Activated CD4-positive, alpha-beta T cell treated with anti-CD3 and anti-CD28 coated beads for 1 hour (primary cell): ENCODE measurements at regions not wholly inside any gene's neighbourhood (a gene's known extent, or its start where the extent isn't known, plus 50 kb on each side); places are given as distances from the start of the nearest gene placed in this dataset.
"Not testable (repeated sequence)": the region's sequence is repeated elsewhere in the genome, so short reads cannot be mapped to it uniquely, and the experiment has no call there.

Experiments used
- DNase-seq: peaks from one replicate; pipeline ENCODE4 v3.0.0-alpha.2; 2020

DNA sequence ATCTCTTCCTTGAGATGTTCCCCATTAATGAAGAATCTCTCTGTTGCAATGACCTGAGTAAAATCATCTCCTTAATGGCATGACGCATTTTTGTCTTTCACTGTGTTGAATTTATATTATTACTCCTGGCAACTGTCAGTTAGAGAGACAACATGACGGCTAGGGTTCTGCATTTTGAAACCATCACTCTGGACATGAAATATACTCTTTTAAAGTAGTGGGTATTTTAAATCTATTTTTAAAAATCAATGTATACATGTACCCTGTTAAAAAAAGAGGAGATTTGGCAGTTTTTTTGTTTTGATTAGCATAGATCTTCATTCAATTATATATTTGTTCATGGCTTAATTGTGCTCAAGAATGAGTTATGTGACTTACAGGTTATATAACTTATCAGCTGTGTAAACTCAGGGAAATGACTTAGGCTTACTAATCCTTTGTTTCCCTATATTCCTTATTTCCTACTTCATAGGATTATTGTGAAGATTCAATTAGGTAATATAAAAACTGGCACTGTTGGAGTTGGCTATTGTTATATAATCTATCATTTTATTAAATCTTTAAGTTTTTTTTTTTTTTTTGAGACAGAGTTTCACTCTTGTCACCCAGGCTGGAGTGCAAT, 632.0 kb upstream of the SPRY2 start:
- no peak for DNase-seq

DNA sequence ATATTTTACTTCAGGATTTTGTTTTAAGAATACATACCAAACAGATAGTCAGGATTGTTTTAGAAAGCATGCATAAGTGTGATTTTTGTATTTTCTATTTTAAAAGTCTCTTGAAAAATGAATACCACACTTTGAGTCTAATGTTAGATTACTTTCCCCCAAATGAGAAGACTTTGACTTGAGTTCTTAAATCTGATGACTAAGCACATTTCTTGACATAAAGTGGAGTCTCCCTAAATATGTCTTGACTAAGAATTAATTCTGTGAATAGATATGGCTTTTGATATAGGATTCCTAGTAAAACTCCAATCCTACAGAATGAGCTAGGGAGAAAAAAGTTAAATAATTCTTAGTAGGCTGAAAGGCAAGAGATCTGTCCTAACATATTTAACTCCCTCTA, 624.2 kb upstream of the SPRY2 start:
- DNase-seq: no peak

DNA sequence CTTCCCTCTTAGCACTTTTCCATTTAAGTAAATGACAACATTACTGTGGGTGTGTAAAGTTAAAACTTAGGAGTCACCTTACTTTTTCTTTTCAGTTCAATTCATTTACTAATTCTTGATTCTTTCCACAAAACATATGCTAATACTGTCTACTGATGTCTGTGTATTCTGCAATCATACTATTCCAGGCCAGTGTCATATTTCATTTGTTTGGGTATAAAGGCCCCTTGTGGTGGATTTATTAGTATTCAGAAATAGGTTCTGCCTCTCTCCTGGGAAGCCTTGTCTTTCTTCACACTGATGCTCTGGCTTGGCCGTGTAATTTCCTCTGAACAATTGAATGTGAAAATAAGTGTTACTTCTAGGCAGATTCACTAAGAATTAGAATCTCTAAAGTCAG, 621.9 kb upstream of the SPRY2 start:
- no peak for DNase-seq

DNA sequence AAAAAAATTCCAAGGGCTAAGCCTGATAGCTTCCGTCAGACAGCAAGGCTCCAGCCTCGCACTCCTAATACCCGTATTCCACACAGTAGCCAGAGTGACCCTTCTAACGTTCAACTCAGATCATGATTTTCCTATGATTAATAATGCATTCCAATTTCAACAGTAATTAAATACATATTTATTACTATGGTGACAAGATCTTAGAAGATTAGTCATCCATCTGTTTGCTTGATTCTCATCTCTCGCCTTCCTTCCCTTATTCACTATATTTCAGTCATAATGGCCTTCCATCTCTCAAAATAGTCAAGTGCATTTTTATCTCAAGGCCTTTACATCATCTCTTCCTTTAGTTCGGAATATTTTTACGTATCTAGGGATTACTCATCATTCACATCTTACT, 621.2 kb upstream of the SPRY2 start:
- no peak for DNase-seq

DNA sequence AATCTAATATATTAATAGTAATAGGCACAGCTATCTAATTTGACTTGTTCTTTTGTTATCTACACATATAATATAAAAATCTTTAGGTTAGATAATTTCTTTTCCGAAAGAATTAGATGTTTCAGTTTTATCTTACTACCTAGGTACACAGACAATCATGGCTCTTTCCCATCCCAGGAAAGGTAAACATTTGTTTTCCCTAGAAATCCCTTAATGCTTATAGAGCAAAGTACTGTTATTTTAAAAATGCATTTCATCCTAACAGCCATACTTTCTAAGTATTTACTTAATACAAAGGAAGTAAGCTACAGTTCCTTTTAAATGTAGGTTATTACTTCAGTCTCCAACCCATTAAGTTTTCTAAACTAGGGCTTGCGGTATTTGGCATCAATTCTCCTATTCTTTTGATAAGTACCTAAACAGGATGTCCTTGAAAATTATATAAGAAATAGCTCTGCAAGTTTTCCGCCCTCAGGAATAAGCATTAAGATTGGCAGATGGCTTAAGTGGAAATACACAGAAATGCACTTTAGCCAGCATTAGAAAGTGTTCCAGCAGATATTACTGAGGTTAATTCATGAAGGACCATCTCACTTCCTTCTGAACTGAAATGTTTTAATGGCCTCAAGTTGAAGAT, 616.2 kb upstream of the SPRY2 start:
- DNase-seq: no peak

DNA sequence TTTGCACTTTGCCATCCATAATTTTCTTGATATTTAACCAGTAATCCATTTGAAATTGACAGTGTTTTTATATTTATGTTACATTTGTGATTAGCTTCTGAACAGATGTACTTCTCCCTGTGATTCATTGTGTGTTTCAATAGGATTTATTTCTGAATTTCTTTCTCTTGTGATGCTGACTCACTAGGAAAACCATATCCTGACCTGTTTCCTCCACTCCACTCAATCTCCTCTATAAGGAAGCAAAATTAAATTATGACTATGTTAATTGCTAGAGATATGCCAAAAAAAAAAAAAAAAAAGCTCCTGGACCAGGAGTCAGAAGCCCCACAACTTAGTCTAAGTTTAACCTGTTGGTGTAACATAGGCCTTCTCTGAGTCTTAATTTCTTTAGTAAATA, 614.6 kb upstream of the SPRY2 start:
- DNase-seq: no peak

DNA sequence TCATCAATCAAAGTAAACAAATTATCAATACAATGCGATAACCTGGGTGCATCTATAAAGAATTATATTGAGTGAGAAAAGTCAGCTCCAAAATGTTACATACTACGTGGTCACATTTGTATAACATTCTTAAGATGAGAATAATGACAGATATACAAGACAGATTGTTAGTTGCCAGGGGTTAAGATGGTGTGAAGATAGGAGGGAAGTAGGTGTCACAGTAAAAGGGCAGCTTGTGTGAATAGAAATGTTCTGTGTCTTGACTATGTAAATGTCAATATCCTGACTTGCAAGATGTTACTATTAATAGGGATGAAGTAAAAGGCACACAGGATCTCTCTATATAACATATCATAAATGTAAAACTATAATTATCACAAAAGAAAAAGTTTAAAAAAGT, 611.2 kb upstream of the SPRY2 start:
- DNase-seq: no peak

DNA sequence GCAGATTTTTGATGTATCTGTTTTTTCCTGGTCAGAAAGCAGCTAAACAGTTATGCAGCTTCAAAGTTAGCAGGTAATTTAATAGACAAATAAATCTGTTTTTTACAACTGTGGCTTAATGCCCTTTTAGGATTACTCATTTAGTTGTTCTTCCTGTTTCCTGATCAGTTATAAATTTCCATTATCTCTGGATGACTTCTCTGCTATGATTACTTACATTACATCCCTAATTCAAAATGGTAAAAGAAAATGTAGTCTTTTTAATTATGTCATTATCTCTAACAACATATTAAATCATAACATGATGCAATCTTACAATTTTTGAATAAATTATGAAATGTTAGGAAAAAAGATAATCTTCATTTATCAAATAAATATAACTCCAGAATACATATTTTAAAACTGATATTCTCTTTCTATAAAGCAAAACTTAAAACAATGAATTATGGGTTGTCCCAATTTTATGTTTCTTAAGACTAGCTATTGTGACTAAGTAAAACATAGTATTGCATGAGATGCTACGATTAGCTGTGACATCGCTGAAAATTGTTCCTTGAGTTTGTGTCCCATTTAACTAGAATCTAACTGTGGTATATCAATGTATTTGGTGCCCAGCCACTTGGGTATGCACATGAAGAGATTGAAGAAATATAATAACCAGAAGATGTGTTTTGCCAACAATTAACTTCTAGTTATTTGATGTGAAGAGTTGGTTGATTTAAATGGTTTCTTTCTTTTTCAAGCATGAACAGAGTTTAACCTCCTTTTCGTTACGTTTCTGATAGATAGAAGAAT, 605.3 kb upstream of the SPRY2 start:
- DNase-seq: no peak

DNA sequence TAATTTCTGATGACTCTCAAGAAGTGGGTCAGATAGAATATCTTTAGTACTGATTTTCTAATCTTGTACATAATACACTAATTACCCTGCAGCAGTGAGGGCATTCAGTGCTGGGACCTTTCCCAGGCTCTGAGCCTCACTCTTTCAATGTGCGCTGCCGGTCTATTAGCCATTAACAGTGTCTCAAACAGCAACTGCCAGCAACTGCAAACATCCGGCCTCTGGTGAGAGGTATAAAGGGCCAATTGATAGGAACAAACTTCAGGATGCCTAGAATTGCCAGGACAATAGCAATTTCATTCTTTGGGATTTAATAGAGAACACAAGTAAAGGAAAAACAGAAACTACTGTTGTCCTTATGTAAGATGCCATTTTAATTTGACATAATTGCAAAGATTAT, 604.4 kb upstream of the SPRY2 start:
- no peak for DNase-seq

DNA sequence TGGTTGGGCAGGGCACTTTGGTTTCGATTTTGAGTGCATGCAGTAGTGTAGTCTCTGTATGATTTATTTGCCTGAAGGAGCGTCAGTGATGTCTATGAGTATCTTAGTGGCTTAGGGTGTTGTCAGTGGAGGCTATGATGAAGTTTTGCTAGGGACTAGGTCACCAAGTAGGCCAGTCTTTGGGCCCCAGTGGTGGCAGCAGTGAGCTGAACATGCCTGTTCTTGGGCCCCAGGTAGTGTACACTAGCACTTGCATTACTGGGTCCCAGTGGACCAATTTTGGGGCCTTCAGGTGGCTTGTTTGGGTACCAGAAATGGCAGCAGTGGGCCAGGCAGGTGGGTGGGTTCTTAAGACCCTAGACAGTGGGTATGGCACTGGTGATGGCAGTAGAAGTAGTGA, 598.7 kb upstream of the SPRY2 start:
- DNase-seq: no peak

DNA sequence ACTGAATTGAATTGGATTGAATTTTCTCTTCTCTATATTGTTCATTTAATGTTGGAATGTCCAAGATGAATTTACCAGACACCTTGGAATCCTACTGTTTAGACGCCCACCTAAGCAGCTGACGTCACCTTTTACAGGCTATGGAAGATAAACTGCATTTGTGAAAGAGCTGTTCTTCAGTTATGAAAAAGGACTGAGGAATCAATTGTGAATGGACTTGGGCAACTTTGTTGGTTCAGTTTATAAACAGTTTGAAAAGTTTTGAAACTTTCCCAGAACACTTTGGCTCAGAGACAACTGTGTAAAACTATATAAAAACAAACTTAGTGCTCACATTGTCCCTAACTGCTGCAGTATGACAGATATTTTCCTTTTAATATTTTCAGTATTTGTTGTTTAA, 590.8 kb upstream of the SPRY2 start:
- no peak for DNase-seq

DNA sequence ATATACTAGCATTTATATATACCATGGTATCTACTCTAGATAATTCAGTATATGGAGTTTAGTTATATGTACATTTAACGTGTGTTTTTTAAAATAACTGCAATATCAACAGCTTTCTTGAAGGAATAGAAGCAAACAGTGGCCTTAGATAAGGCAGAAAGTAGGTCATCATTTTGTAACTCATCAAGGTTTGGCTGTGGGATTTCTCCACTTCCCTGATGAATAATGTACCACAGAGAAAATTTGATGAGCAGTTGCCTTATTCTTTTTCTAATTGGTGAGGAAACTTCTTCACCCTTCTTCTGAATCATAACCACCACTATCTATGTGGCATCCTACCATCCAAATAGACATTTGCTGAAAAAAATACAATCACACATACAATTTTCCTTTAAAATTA, 590.2 kb upstream of the SPRY2 start:
- DNase-seq: no peak

DNA sequence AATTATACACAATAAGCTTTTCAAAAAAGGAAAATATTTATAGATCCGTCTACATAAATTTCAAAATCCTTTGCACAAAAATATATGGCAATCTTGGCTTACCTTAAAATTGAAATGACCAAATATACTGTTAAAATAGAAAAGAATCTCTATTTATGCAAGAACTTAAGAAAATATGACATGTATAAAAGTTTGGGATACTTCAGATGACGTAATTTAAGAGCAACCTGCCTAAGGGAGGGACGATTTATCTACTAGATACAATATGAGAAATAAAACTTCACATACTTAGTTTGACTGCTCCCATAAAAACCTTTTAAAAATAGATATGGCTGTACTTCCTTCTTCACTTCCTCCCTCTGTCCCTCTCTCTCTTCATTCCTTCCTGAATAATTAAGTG, 587.3 kb upstream of the SPRY2 start:
- DNase-seq: no peak

DNA sequence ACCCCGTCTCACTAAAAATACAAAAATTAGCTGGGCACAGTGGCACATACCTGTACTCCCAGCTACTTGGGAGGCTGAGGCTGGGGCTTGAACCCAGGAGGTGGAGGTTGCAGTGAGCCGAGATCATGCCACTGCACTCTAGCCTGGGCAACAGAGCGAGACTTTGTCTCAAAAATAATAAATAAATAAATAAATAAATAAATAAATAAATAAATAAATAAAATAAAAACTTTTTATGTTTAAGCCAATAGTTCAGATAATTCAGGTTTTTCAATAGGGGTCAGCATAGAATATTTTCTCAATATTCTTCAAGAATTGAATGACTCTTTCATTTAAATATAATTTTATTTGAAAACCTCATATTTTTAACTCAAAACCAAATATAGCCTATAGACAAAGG, 585.1 kb upstream of the SPRY2 start:
- not testable (repeated sequence) for DNase-seq

DNA sequence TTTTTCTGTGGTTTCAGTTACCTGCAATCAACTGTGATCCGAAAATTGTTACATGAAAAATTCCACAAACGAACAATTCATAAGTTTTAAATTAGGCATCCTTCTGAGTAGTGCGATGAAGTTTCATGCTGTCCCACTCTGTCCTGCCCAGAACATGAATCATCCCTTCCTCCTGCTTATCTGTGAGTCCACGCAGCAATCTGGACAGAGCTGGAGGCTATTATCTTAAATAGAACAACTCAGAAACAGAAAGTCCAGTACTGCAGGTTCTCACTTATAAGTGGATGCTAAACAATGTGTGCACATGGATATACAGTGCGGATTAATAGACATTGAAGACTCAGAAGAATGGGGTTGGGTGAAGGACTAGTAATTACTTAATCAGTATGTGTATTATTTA, 583.7 kb upstream of the SPRY2 start:
- DNase-seq: no peak

DNA sequence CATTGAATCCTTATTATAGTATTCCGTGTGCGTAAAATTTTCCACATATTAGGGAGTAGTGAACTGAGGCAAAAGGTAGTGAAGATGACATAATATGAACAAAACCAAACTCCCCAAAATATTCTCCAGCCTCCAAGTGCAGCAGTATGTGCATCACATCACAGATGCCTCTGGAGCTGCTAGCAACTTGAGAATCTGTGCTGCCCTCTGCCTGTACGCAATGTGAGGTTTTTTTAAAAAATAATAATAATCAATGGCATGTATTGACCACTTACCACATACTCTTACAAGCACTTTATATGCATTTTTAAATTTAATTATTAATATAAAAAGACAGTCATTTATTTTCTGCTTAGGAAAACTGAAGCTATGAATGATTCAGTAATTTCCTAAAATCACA, 583.0 kb upstream of the SPRY2 start:
- DNase-seq: no peak

DNA sequence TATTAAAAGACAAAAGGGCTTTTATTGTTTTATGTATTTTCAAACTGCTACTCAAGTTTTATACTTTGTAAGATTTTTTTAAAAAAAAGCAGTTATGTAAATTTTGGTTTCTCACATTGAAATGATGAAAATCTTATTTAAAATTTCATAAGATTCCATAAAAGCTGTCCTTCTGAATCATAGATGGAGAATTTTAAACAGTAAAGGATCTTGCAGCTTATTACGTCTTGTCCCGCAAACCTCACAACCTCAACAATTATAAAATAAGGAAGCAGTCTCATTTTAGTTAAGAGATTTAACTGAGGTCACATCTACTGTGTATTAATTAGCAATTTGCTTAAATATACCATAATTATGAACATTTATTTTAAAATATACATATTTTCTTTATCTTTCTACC, 581.0 kb upstream of the SPRY2 start:
- DNase-seq: no peak

DNA sequence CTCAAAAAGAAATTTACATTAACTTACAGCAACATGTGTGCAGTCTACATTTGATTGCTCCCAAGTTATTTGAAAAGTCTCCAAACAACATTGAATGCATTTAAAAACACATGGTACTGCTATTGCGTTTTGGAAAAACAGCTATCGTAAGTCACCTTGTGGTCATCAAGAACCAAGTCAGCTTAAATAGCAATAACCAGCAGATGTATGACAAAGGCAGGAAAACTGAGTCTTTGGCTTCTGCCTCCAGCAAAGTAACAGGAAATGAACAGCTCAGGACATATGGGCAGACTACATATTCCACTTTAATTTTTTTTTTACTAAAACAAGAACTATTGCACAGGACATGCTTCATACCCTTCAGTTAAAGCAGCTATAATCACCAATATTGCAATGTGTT, 580.6 kb upstream of the SPRY2 start:
- no peak for DNase-seq

DNA sequence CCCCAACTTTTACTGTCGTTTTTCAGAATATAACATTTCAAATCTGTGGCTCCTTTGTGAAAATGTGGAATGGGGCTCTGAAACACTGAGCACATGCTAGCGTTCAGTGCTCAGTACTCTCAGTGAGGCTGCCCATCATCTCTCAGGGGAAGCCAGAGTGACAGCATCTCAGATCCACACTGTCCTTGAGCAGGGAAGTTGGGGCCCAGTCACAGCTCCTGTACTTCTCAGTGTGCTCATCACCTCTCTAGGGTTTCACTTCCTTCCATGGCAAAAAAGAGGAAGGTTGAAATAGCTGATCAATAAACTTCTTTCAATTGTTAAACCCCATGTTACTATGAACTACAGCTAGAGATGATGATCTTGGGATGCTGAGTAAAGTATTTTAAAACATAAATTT, 565.9 kb upstream of the SPRY2 start:
- no peak for DNase-seq

DNA sequence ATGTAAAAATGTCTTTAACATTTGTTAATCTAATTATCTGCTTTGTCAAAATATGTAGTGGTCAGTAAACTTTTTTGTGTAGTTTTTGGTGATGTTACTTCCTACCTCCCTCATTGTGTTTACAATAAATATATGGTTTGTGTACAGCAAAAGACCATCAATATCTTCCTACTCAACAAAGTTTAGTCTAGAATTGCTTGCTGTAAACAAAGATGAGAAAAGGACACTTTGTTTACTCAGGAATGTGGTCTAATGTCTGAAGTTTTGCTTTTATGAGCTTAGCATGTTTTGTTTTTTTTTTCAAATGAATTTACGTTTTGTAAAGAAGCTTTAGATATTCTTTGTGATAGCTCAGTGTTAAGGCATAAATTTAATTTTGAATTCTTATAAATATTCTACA, 563.5 kb upstream of the SPRY2 start:
- no peak for DNase-seq

DNA sequence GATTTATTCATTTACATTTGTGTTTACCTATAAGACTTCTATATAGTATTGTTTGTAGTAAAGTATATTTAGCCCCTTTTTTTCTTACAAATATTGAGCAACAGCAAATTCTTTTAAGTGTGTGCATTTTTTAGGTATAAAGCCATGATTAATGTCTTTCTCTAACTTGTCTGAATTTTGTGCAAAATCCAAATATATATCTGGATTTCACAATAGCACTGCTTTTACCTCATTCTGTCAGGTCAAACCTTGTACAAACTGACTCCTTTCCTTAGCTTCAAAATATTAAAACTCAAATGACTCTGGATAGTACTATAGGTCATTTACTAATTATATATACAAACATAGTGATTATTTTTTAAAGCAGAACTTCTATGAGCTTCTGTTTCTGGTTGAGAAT, 563.0 kb upstream of the SPRY2 start:
- no peak for DNase-seq

DNA sequence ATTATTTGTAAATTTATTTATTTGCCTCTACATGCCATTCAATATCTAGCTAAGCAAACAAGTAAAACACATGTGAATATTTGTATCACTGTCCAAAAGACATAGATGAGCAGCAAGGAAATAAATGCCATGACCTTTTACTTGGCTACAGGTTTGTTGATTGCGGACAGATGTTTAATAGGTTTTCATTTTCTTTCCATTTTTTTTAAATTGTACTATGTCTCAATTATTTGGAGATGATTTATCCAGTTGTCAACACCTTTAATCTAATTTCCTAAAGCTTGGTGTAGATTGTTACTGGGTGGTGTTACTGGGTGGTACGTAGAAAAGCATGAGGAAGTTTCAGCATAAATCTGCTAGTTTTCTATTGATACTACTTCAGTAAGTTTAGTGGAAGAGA, 560.6 kb upstream of the SPRY2 start:
- no peak for DNase-seq

DNA sequence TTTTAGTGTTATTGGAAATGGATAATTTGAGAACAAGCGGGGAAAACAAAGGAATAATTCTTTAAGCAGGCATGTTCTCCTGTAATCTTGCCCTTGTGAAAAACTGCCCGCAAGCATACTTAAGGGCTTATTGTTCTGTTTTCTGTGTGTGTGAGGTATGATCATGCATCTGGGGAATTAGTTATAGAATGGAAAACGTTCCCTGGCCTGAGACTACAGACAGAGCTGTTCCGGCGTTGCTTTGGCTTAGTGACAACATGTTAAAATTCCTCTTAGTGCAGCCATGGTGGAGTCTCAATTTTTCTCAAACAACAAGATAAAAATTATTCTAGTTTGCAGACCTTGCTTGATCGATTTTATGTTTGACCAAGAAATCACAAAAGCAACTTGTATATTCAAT, 560.2 kb upstream of the SPRY2 start:
- DNase-seq: no peak

DNA sequence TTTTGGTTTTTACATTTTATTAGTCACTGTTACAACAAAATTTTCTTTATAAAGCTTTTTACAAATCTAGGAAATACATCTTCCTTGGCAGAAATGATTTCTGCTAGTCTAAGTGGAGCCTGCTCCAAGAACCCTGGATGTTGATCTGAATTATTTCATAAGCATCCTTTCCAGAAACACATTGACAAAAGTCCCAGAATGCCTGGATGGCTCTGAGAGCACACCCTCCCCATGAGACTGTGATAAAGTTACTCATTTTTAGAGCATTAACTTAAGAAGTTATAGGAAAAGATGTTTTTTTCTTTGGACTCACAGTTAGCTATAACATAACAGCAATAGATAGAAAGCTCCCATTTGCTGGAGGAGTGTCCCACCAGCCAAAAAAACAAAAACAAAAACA, 559.6 kb upstream of the SPRY2 start:
- DNase-seq: no peak

DNA sequence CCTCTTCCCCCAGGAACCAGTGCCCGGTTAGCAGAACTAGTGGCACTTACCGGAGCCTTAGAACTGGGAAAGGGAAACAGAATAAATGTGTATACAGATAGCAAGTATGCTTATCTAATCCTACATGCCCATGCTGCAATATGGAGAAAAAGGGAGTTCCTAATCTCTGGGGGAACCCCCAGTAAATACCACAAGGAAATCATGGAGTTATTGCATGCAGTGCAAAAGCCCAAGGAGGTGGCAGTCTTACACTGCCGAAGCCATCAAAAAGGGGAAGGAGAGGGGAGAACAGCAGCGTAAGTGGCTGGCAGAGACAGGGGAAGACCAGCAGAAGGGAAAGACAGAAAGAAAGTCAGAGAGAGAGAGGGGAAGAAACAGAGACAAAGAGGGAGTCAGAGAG, 556.7 kb upstream of the SPRY2 start:
- not testable (repeated sequence) for DNase-seq
